HG02943 (cell line): ENCODE measurements at regions not wholly inside any gene's neighbourhood (a gene's known extent, or its start where the extent isn't known, plus 50 kb on each side); places are given as distances from the start of the nearest gene placed in this dataset.

Source experiments
- ATAC-seq: cut with Tn5 transposase; IDR thresholded peaks from one replicate; pipeline ENCODE4 v1.9.1; 2021; ENCODE audit warnings: mild to moderate bottlenecking, low read depth, moderate library complexity; ENCODE audit not compliant: unreplicated experiment

DNA sequence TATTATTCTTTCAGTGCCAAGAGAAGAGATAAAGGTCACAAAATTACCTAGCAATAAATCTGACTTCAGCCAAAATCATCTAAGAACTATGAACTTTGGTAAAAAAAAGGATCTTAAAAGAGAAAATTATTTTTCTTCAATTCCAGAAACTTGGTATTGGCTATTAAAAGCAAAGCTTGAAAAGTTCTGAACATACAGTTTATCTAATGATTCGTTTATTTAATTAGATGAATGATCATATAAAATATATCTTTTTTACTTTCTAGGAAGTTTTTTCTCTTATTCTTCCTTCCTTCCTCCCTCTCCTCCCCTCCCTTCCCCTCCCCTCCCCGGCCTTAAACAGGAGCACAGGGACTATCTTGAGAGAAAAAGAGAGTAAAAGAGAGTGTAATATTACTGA lies 536.1 kb downstream of the SOX11 start:
- ATAC-seq = no peak

GRCh38 chr2:6231166-6231565 lies 539.0 kb downstream of the SOX11 start:
- ATAC-seq = no peak

GRCh38 chr2:6233993-6234392 lies 541.8 kb downstream of the SOX11 start:
- ATAC-seq = no peak

GRCh38 chr2:6234702-6235101 lies 542.5 kb downstream of the SOX11 start:
- ATAC-seq = no peak

DNA sequence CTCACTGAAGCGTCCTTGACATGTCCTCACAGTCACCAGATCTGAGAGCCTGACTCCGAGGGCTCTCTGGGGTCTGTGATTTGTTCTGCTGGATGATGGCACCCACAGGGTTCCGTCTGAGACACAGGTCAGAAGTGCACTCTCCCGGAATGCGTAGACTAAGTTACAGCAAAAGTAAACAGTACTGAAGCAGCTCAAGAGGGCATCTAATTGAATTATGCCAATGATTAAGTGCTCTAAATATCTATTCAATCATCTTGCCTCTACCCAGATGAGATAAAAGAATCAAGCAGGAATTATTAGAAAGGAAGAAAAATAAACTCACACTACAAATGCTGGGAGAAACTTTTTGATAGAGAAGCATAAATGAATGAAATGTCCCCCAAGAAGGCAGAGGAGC lies 544.1 kb downstream of the SOX11 start:
- no peak for ATAC-seq

DNA sequence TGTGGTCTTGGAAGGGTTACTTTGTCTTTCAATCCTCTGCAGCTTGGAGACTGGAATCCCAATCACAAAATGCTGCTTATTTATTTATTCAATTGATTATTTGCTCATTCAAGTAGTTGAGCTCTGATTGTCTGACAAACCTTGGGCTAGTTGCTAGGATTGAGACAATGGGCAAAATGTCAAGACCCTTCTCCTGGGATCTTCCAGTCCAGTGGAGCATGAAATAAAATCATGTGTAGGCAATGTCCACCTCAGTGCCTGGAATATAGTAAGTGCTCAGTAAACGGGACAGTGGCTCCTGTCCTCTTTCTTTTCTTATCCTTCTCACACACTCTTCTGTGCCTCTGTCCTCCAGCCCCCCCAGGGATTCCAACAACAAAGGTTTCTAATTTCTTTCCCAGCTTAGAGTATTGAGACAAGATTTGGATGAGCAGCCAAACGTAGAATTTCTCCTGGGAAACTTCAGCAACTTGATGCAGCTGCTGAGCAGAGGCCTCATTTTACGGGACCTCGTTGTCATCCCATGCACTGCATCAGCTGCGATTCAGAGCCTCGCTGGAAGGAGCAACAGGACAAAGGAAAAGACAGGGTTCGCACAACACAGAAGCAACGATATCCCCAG lies 545.0 kb downstream of the SOX11 start:
- ATAC-seq = no peak

DNA sequence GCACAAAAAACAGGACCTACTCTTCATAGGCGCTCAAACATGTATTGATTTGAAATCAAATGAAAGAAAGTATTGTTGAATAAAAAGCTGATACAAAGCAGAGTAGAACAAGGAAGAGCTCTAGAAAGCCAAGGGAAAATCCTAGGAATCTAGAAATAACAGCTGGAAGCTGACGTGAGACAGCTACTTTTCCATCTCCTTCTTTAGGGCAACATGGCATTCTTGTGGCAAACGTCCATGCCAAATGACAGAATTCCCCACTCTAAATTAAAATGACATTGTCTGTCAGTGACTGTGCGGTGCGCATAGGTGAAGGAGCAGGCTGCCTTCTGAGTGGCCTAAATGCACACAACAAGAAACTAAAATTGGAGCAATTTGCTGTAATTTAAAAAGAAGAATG lies 557.4 kb downstream of the SOX11 start:
- no peak for ATAC-seq

- ATAC-seq = no peak
Observed at GRCh38 chr2:6254441-6254840, 562.3 kb downstream of the SOX11 start.

- ATAC-seq = no peak
Observed at GRCh38 chr2:6264198-6264597, 572.0 kb downstream of the SOX11 start.

DNA sequence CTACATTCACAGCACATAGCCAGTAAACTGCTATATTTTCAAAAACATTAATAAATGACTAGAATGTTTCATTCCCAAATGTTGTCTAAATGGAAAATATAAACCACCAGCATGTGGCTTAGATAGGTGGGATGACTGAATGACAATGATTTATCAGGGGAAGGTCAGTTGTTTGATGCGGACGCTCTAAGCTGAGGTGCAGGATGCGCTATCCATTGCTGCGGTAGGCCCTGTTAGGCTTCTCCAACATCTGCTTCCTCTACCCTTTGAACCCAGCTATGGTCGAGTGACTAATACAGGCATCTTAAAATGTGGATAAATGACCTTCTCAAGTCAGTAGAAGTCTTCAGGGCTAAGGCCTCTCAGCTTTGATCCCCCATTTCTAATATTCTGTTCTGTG lies 584.2 kb downstream of the CMPK2 start:
- ATAC-seq = no peak

DNA sequence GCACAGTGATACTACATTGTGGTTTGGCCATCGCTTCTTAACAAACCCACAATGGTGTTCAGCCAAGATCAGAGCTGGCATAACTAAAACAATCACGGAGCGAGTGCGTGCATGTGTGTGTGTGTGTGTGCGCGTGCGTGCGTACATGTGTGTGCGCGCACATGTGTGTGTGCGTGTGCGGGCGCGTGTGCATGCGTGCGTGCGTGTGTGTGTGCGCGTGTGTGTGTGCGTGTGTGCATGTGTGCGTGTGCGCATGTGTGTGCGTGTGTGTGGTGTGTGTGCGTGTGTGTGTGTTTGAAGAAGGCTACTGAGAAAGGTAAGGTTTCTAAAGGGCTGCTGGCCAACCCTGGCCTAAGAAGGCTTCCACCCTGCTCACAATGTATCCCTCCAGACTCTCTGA lies 582.4 kb downstream of the CMPK2 start:
- ATAC-seq = no peak

- no peak for ATAC-seq
Observed at GRCh38 chr2:6287406-6287805, 578.3 kb downstream of the CMPK2 start.

GRCh38 chr2:6288791-6289190 lies 576.9 kb downstream of the CMPK2 start:
- ATAC-seq = no peak

DNA sequence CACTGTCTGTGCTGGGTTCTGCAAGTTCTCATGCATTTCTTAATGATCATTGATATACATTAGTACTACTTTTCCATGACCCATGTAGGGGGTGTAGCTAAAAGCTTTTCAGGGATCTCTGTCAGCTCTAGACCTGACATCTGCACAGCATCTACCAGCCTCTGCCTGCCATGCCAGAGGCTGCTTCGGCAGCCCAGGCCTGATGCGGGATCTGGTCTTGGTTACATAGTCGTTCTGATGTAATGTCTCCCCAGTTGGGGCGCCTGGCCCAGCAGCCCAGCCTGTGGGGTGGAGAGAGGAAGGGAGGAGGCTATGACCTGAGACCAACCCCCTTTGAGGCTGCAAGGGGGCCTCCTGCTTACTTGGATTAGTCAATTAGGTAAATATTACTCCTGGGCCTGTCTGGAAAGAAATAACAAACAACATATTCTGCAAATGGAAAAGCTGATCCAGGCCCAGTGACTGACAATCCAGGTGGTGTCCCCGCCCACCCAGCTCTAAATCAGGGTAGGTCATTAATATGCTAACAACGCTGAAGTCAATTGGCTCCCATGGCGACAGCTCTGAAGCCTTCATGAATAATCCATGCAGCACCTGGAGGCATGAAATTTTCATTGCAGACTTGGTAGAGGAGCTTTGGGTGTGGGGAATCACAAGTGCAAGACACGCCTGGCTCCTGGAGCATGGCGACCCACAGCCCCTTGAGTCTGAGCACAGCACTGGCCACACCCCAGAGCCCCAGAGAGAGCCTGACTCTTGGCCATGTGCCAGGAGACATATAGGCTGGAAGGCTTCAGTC lies 575.3 kb downstream of the CMPK2 start:
- ATAC-seq = no peak

- no peak for ATAC-seq
Observed at GRCh38 chr2:6294791-6295190, 570.9 kb downstream of the CMPK2 start.

- no peak for ATAC-seq
Observed at GRCh38 chr2:6297238-6297637, 568.5 kb downstream of the CMPK2 start.

GRCh38 chr2:6301426-6301825 lies 564.3 kb downstream of the CMPK2 start:
- no peak for ATAC-seq

DNA sequence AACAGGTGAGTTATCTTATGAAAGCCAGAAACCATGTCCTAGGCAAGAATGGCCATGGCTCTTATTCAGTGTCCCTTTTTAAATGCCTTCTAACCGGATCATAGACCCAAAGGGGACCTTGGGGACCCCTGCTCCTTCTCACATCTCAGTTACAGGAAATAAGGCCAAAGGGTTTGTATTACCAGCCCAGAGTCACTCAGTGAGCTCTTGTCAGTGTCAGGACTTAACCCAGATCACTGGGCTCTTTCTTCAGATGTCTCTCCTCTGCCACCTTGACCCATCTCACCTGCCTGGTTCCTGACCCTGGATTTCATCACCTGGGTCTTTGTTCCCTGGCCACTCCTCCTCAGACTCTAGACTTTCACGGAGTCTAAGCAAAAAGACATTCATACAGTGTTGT lies 556.7 kb downstream of the CMPK2 start:
- ATAC-seq = no peak

GRCh38 chr2:6309415-6310255 lies 556.1 kb downstream of the CMPK2 start:
- peak; percentile 82 for ATAC-seq

DNA sequence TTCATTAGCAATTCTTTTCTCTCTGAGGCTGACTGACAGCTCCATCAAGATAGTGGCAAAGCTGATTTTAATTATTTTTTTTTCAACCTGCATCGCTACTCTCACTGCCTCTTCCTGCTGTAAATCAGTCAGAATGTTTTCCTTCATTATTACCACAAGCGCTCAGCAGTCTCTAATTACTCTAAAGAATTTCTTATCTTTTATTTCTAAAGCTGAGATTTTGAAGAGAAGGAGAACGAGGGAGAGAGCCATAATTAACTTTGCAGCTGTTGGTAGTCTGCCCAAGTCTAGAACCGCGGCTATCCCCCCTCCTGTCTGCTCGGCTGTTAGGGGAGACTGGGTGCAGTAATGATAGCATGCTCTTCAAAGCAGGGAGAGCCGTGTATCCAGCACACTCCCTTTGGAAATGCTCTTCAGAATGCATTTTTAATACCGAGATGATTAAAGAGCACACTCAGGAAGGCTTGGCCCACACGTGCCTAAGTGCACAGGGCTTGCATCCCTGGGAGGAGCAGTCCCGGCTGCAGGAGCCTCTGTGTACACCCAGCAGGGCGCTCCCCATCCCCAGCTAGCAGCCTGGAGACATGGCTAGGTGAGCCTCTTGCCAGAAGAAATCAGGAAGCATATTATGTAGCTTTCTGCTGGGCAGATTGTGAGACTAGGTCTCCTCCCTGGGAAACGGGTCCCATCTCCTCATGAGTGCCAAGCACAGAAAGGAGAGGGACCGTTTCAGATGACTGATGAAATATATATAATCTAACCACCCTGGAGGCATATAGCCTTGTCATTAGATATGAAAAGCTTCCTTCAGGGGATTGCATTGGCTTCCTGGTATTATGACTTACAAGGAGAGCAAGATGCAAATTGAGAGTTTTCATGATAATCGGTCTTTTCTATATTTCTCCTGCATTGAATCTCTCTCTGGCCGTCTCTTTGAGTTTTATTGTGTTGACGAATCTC lies 555.2 kb downstream of the CMPK2 start:
- peak; percentile 30 for ATAC-seq
